WTC11 (cell line): ENCODE measurements at regions not wholly inside any gene's neighbourhood (a gene's known extent, or its start where the extent isn't known, plus 50 kb on each side); places are given as distances from the start of the nearest gene placed in this dataset.

Experiments
- ATF3 ChIP-seq: sonication (generic); formaldehyde crosslinking; conservative IDR thresholded peaks from 2 replicates; pipeline ENCODE4 v1.8.1; 2022; ENCODE audit warnings: mild to moderate bottlenecking, missing genetic modification reagents
- CREB1 ChIP-seq: sonication (generic); formaldehyde crosslinking; IDR thresholded peaks from 2 replicates; pipeline ENCODE4 v1.8.0; 2023; ENCODE audit warnings: mild to moderate bottlenecking, missing genetic modification reagents
- CTCF ChIP-seq: fragments of 200-600 bp; IDR thresholded peaks from 2 replicates; pipeline ENCODE4 v1.8.0; 2022; ENCODE audit warnings: antibody characterized with exemption
- FOXJ3 ChIP-seq: sonication (generic); formaldehyde crosslinking; IDR thresholded peaks from 2 replicates; pipeline ENCODE4 v1.9.0; 2021; ENCODE audit warnings: missing genetic modification reagents, mild to moderate bottlenecking, borderline replicate concordance
- FOXP1 ChIP-seq: sonication (generic); formaldehyde crosslinking; IDR thresholded peaks from 2 replicates; pipeline ENCODE4 v1.8.0; 2022; ENCODE audit warnings: missing genetic modification reagents, mild to moderate bottlenecking, moderate library complexity, borderline replicate concordance
- GRHL2 ChIP-seq: fragments of 250-450 bp; sonication (Bioruptor Pico); IDR thresholded peaks from 2 replicates; pipeline ENCODE4 v1.8.0; 2022; ENCODE audit warnings: mild to moderate bottlenecking, moderate library complexity; ENCODE audit not compliant: insufficient replicate concordance, severe bottlenecking
- KAT7 ChIP-seq: sonication (generic); formaldehyde crosslinking; IDR thresholded peaks from 2 replicates; pipeline ENCODE4 v1.8.1; 2023; ENCODE audit warnings: missing genetic modification reagents, mild to moderate bottlenecking, borderline replicate concordance
- NR1H2 ChIP-seq: sonication (generic); formaldehyde crosslinking; IDR thresholded peaks from 2 replicates; pipeline ENCODE4 v1.9.0; 2021; ENCODE audit warnings: mild to moderate bottlenecking, moderate library complexity, missing genetic modification reagents
- TEAD4 ChIP-seq: sonication (generic); formaldehyde crosslinking; IDR thresholded peaks from 2 replicates; pipeline ENCODE4 v1.8.0; 2022; ENCODE audit warnings: mild to moderate bottlenecking, missing genetic modification reagents
- TP53 ChIP-seq: sonication (generic); formaldehyde crosslinking; IDR thresholded peaks from 2 replicates; pipeline ENCODE4 v1.8.1; 2023; ENCODE audit warnings: mild to moderate bottlenecking, missing genetic modification reagents
- ZNF121 ChIP-seq: sonication (generic); formaldehyde crosslinking; IDR thresholded peaks from 2 replicates; pipeline ENCODE4 v1.8.0; 2023; ENCODE audit warnings: missing genetic modification reagents

DNA sequence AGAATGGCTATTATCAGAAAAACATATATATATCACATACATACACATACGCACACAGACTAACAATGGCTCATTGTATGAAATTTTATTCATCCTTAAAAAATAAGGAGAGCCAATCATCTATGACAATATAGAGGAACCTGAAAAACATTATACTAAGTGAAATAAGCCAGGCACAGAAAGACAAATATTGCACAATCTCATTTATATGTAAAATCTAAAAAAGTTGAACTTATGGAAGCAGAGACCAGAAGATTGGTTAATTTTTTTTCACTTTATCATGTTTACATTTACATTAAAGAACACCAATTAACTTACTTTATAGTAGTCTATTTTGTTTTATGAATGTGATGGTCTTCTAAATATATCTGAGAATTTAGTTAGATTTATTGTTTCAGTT lies 198.7 kb downstream of the KIF2B start:
- no peak for TF ChIP-seq CREB1
- TF ChIP-seq GRHL2 (CRISPR knock-in tag) = no peak
- no peak for TF ChIP-seq CTCF
- TF ChIP-seq FOXJ3 (CRISPR knock-in tag) = no peak
- TF ChIP-seq ZNF121 (CRISPR knock-in tag) = no peak
- TF ChIP-seq ATF3 (CRISPR knock-in tag) = no peak
- TF ChIP-seq TP53 (CRISPR knock-in tag) = no peak
- TF ChIP-seq NR1H2 = no peak
- TF ChIP-seq TEAD4 = no peak
- TF ChIP-seq FOXP1 (CRISPR knock-in tag) = no peak
- TF ChIP-seq KAT7 (CRISPR knock-in tag) = no peak
